ENCODE measurements at regions not wholly inside any gene's neighbourhood (a gene's known extent, or its start where the extent isn't known, plus 50 kb on each side); places are given as distances from the start of the nearest gene placed in this dataset.

DNA sequence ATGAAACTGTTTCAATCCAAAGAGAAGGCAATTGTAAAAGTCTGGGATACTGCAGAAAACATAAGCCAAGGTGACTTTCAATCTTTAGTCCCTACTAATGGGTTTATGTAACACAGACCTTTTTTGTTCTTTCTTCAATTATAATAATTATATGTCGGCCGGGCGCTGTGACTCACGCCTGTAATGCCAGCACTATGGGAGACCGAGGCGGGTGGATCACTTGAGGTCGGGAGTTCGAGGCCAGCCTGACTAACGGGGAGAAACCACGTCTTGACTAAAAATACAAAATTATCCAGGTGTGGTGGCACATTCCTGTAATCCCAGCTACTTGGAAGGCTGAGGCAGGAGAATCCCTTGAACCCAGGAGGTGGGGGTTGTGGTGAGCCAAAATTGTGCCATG is 489.8 kb upstream of the CTSO start:
- TF ChIP-seq POLR2A (IDR thresholded peaks at IDR 0.05; ENCODE audit: low read length) (no peak), GATA1 (IDR thresholded peaks at IDR 0.05; ENCODE audit: low read depth, low read length) (no peak)
